HepG2 (cell line): ENCODE measurements at regions not wholly inside any gene's neighbourhood (a gene's known extent, or its start where the extent isn't known, plus 50 kb on each side); places are given as distances from the start of the nearest gene placed in this dataset.
"Not testable (repeated sequence)": the region's sequence is repeated elsewhere in the genome, so short reads cannot be mapped to it uniquely, and the experiment has no call there.

Experiments
- ATAC-seq: fragments of 200-7000 bp; cut with Tn5 transposase; 3 replicates; pipeline ENCODE4 v1.9.1; 2020; ENCODE audit warnings: mild to moderate bottlenecking, moderate library complexity
- BruUV-seq: library from RNA; stranded (reverse); fragments of 400-500 nt; replicated peaks from 2 replicates; lab custom pipeline; 2021; lab: Mats Ljungman, UMichigan
- CTCF ChIA-PET: fragments of 300-600 bp; formaldehyde crosslinking; extraction: SDS; loops from one replicate; lab custom pipeline; 2021; ENCODE audit warnings: low total read pairs, inconsistent platforms, low intra/inter-chr PET ratio; lab: Yijun Ruan, JAX
- POLR2A ChIA-PET: fragments of 350-600 bp; sonication (Branson Sonifier 250); formaldehyde crosslinking; loops from one replicate; lab custom pipeline; 2020; ENCODE audit warnings: antibody characterized with exemption, inconsistent platforms; lab: Yijun Ruan, JAX
- DNase-seq: peaks from one replicate; pipeline ENCODE4 v3.0.0-alpha.2; 2015; ENCODE audit warnings: low spot score
- FAIRE-seq: peaks from 3 replicates; lab custom pipeline; 2011; peaks lifted over from hg19 to GRCh38; lab: Jason Lieb, UNC
- H2AFZ ChIP-seq: one replicate; pipeline ENCODE4 v1.6.1; 2011; ENCODE audit warnings: low read length, inconsistent platforms
- H3K27ac ChIP-seq: fragments of 300-600 bp; 3 replicates; pipeline ENCODE4 v1.8.0; 2011; ENCODE audit warnings: mixed run types, mild to moderate bottlenecking, mixed read lengths, low read length, inconsistent platforms; ENCODE audit not compliant: insufficient read depth; ENCODE audit errors: extremely low read length
- H3K27me3 ChIP-seq, 2 experiments: fragments of 200-600 bp in 1 of 2; 2 replicates in 1 of 2; 3 replicates in 1 of 2; pipeline versions ENCODE4 v1.6.0 to v1.8.0; 2011; ENCODE audit warnings: low read length in 2 of 2, mild to moderate bottlenecking in 2 of 2, moderate library complexity in 2 of 2, inconsistent platforms in 1 of 2; ENCODE audit not compliant: insufficient read depth in 2 of 2, control insufficient read depth in 1 of 2
- H3K36me3 ChIP-seq, 2 experiments: fragments of 200-600 bp in 1 of 2; replicated peaks in 1 of 2; 2 replicates in 1 of 2; 3 replicates in 1 of 2; pipeline versions ENCODE4 v1.5.1 to v1.8.0; 2011; ENCODE audit warnings: low read length in 2 of 2, inconsistent platforms in 1 of 2; ENCODE audit not compliant: insufficient read depth in 2 of 2, control insufficient read depth in 1 of 2
- H3K4me1 ChIP-seq: 2 replicates; pipeline ENCODE4 v1.5.1; 2012; ENCODE audit warnings: low read length, inconsistent platforms; ENCODE audit not compliant: insufficient read depth
- H3K4me2 ChIP-seq: 2 replicates; pipeline ENCODE4 v1.6.0; 2011; ENCODE audit warnings: low read depth, low read length, inconsistent platforms
- H3K4me3 ChIP-seq, 3 experiments: fragments of 200-600 bp in 1 of 3; sonication (generic), shearing (Covaris generic) in 1 of 3; replicated peaks in 1 of 3; 2 replicates each; pipeline ENCODE4 v1.5.1; 2011 to 2016; ENCODE audit warnings: low read length in 3 of 3, inconsistent platforms in 2 of 3, low read depth in 2 of 3, mild to moderate bottlenecking in 2 of 3, control low read depth in 1 of 3, mixed read lengths in 1 of 3; ENCODE audit not compliant: insufficient read depth in 1 of 3
- H3K79me2 ChIP-seq: one replicate; pipeline ENCODE4 v1.6.1; 2011; ENCODE audit warnings: low read length, inconsistent platforms; ENCODE audit not compliant: insufficient read depth
- H3K9ac ChIP-seq: 2 replicates; pipeline ENCODE4 v1.6.0; 2011; ENCODE audit warnings: mild to moderate bottlenecking, low read depth, low read length, inconsistent platforms; ENCODE audit not compliant: insufficient read depth
- H3K9me3 ChIP-seq: 2 replicates; pipeline ENCODE4 v1.5.1; 2012; ENCODE audit warnings: mild to moderate bottlenecking, low read length
- H4K20me1 ChIP-seq: 2 replicates; pipeline ENCODE4 v1.6.0; 2011; ENCODE audit warnings: inconsistent platforms, mild to moderate bottlenecking, low read length, moderate library complexity; ENCODE audit not compliant: insufficient read depth
- ARID5B ChIP-seq: IDR thresholded peaks from 2 replicates; pipeline ENCODE4 v1.4.0; 2020; ENCODE audit warnings: mild to moderate bottlenecking, missing genetic modification reagents
- CEBPB ChIP-seq: IDR thresholded peaks from 2 replicates; pipeline ENCODE4 v1.6.1; 2011; ENCODE audit warnings: low read depth, low read length, improper control_type of control experiment, borderline replicate concordance
- FOXA1 ChIP-seq, 2 experiments: fragments of 450-650 bp in 1 of 2; sonication (generic) in 1 of 2; formaldehyde crosslinking in 1 of 2; IDR thresholded peaks; 2 replicates each; pipeline versions ENCODE4 v1.4.0 to v1.6.1; 2016 to 2020; ENCODE audit warnings: missing genetic modification reagents in 1 of 2
- MTA1 ChIP-seq: sonication (generic); formaldehyde crosslinking; IDR thresholded peaks from 2 replicates; pipeline ENCODE4 v1.4.0; 2020; ENCODE audit warnings: missing genetic modification reagents, mild to moderate bottlenecking, borderline replicate concordance
- NONO ChIP-seq, 2 experiments: fragments of 450-650 bp in 1 of 2; sonication (generic) in 1 of 2; formaldehyde crosslinking in 1 of 2; IDR thresholded peaks in 1 of 2; conservative IDR thresholded peaks in 1 of 2; 2 replicates each; pipeline versions ENCODE4 v1.6.1 to v1.8.0; 2017 to 2022; ENCODE audit warnings: mild to moderate bottlenecking in 1 of 2, missing genetic modification reagents in 1 of 2, moderate library complexity in 1 of 2
- SOX13 ChIP-seq, 3 experiments: fragments of 450-650 bp in 1 of 3; sonication (generic) in 1 of 3; formaldehyde crosslinking in 1 of 3; IDR thresholded peaks in 2 of 3; conservative IDR thresholded peaks in 1 of 3; 2 replicates each; pipeline versions ENCODE4 v1.5.0 to v1.6.1; 2016 to 2020; ENCODE audit warnings: antibody characterized with exemption in 1 of 3, mild to moderate bottlenecking in 1 of 3, missing compliant biosample characterization in 1 of 3, missing genetic modification reagents in 1 of 3, moderate library complexity in 1 of 3
- SOX6 ChIP-seq, 2 experiments: fragments of 450-650 bp in 1 of 2; sonication (generic) in 1 of 2; formaldehyde crosslinking in 1 of 2; IDR thresholded peaks; 2 replicates each; pipeline versions ENCODE4 v1.4.0 to v1.6.1; 2017 to 2020; ENCODE audit warnings: antibody characterized with exemption in 1 of 2, mild to moderate bottlenecking in 1 of 2, missing genetic modification reagents in 1 of 2
- SP5 ChIP-seq: IDR thresholded peaks from 2 replicates; pipeline ENCODE4 v1.6.1; 2016; ENCODE audit warnings: low read depth, borderline replicate concordance
- TARDBP ChIP-seq: sonication (generic); formaldehyde crosslinking; IDR thresholded peaks from 2 replicates; pipeline ENCODE4 v1.8.0; 2022; ENCODE audit warnings: mild to moderate bottlenecking, missing genetic modification reagents
- ZMYM4 ChIP-seq: sonication (generic); formaldehyde crosslinking; IDR thresholded peaks from 2 replicates; pipeline ENCODE4 v1.8.1; 2023; ENCODE audit warnings: mild to moderate bottlenecking, missing genetic modification reagents
- ZNF687 ChIP-seq: sonication (generic); formaldehyde crosslinking; IDR thresholded peaks from 2 replicates; pipeline ENCODE4 v1.5.1; 2020; ENCODE audit warnings: mild to moderate bottlenecking, missing genetic modification reagents, moderate library complexity
- WGBS: methylation state at CpG from one replicate; pipeline ENCODE4 v1.1.6; 2017; ENCODE audit warnings: low lambda C conversion rate; 5-methylcytosine and 5-hydroxymethylcytosine counted together
- in situ Hi-C: cut with HindIII; loops from 2 replicates; pipeline ENCODE4 v1.10.0; 2017; ENCODE audit warnings: low pct_unique_long_range_greater_than_20kb; ENCODE audit not compliant: extremely low pct_ligation_motif_present
- intact Hi-C: fragments of 100-400 bp; cut with micrococcal nuclease; formaldehyde crosslinking; loops from one replicate; pipeline ENCODE4 v1.10.0; 2022; ENCODE audit not compliant: unreplicated experiment

GRCh38 chr2:116552738-116553419 lies 1261.6 kb upstream of the DDX18 start:
- 21% methylated on average over 20 of the region's 20 CpGs for WGBS
- intact Hi-C loops; in situ Hi-C loops; H3K36me3 ChIP-seq; H3K9ac ChIP-seq; FAIRE-seq; H3K27ac ChIP-seq; H3K79me2 ChIP-seq; POLR2A ChIA-PET; H3K27me3 ChIP-seq; H3K4me1 ChIP-seq; CTCF ChIA-PET; H4K20me1 ChIP-seq; BruUV-seq; TF ChIP-seq FOXA1, NONO, SOX13, SOX6 (IDR thresholded peaks at IDR 0.05): not testable (repeated sequence)
- Histone ChIP-seq H3K4me3 (peak overlapping the region in 2 of 3 experiments; percentile 40 to 52; a peak in 3 of 6 replicates), H3K4me2 (peak overlapping the region; percentile 78), H2AFZ (peak overlapping the region; percentile 34), H3K9me3 (peaks cover 20% of the 10 kb centered on the region; the same call in 1 of the 2 replicates)
- peak; percentile 18 for DNase-seq
- peak; percentile 87 for ATAC-seq
- TF ChIP-seq FOXA1 (CRISPR knock-in tag; IDR thresholded peaks at IDR 0.05) (peak; percentile 67; the same call in 1 of the 2 replicates), NONO (CRISPR knock-in tag; conservative IDR thresholded peaks at IDR 0.05) (0 out of 2 replicates have a peak, but pooled peaks have one; percentile 17), TARDBP (0 out of 2 replicates have a peak, but pooled peaks have one; percentile 41), SOX13 (CRISPR knock-in tag; conservative IDR thresholded peaks at IDR 0.05 in 1 of 2, IDR thresholded peaks at IDR 0.05 in 1 of 2) (peak in 1 of 2 experiments; percentile 27; a peak in 1 of 4 replicates), ZMYM4 (CRISPR knock-in tag) (peak; percentile 59), ARID5B (peak; percentile 17; the same call in 1 of the 2 replicates), CEBPB (peak; percentile 37; the same call in 1 of the 2 replicates), SOX6 (CRISPR knock-in tag; IDR thresholded peaks at IDR 0.05) (peak; percentile 53), ZNF687 (peak; percentile 25; the same call in 1 of the 2 replicates), MTA1 (0 out of 2 replicates have a peak, but pooled peaks have one; percentile 21), SP5 (CRISPR knock-in tag) (peak; percentile 45)
